GM12878 (cell line): ENCODE measurements at regions not wholly inside any gene's neighbourhood (a gene's known extent, or its start where the extent isn't known, plus 50 kb on each side); places are given as distances from the start of the nearest gene placed in this dataset.
"Not testable (repeated sequence)": the region's sequence is repeated elsewhere in the genome, so short reads cannot be mapped to it uniquely, and the experiment has no call there.

ENCODE experiments used
- ATAC-seq: fragments of 200-7000 bp; cut with Tn5 transposase; 3 replicates; pipeline ENCODE4 v1.9.1; 2020; ENCODE audit warnings: mild to moderate bottlenecking, moderate library complexity
- BruUV-seq: library from RNA; stranded (reverse); fragments of 400-500 nt; replicated peaks from 2 replicates; lab custom pipeline; 2021; lab: Mats Ljungman, UMichigan
- CTCF ChIA-PET: fragments of 300-600 bp; sonication (Branson Sonifier 250); formaldehyde crosslinking; extraction: SDS; loops from one replicate; lab custom pipeline; 2021; ENCODE audit warnings: inconsistent platforms; lab: Yijun Ruan, JAX
- POLR2A ChIA-PET: fragments of 350-600 bp; formaldehyde crosslinking; extraction: SDS; loops from one replicate; lab custom pipeline; 2021; ENCODE audit warnings: inconsistent platforms; lab: Charles Lee
- RAD21 ChIA-PET: fragments of 300-600 bp; sonication (Branson Sonifier 250); formaldehyde crosslinking; loops from one replicate; lab custom pipeline; 2023; ENCODE audit warnings: antibody characterized with exemption; ENCODE audit not compliant: unreplicated experiment; lab: Charles Lee
- SMC1A ChIA-PET: fragments of 300-600 bp; sonication (Branson Sonifier 250); formaldehyde crosslinking; loops from one replicate; lab custom pipeline; 2023; ENCODE audit not compliant: unreplicated experiment, uncharacterized antibody; lab: Charles Lee
- DNase-seq: peaks from one replicate; pipeline ENCODE4 v3.0.0-alpha.2; 2011; ENCODE audit warnings: low read depth, low spot score
- FAIRE-seq: peaks from 3 replicates; lab custom pipeline; 2011; peaks lifted over from hg19 to GRCh38; lab: Jason Lieb, UNC
- H2AFZ ChIP-seq: 2 replicates; pipeline ENCODE4 v1.6.0; 2011; ENCODE audit warnings: low read depth, low read length, control low read depth; ENCODE audit not compliant: control insufficient read depth
- H3K27ac ChIP-seq: 2 replicates; pipeline ENCODE4 v1.5.1; 2011; ENCODE audit warnings: control low read depth; ENCODE audit not compliant: control insufficient read depth, insufficient read depth
- H3K27me3 ChIP-seq, 2 experiments: replicated peaks in 1 of 2; 2 replicates each; pipeline versions ENCODE4 v1.6.0 to v1.6.1; 2011; ENCODE audit warnings: low read length in 1 of 2; ENCODE audit not compliant: control insufficient read depth in 2 of 2, insufficient read depth in 2 of 2
- H3K36me3 ChIP-seq, 2 experiments: 2 replicates each; pipeline ENCODE4 v1.5.1; 2011; ENCODE audit warnings: low read length in 1 of 2; ENCODE audit not compliant: control insufficient read depth in 2 of 2, insufficient read depth in 2 of 2
- H3K4me1 ChIP-seq: 2 replicates; pipeline ENCODE4 v1.6.1; 2011; ENCODE audit warnings: mild to moderate bottlenecking, low read length, moderate library complexity, mixed read lengths; ENCODE audit not compliant: control insufficient read depth, insufficient read depth
- H3K4me2 ChIP-seq: 2 replicates; pipeline ENCODE4 v1.6.0; 2011; ENCODE audit warnings: control low read depth; ENCODE audit not compliant: control insufficient read depth, insufficient read depth
- H3K4me3 ChIP-seq: fragments of 200-600 bp; sonication (generic); 2 replicates; pipeline ENCODE4 v1.5.1; 2016
- H3K79me2 ChIP-seq: 2 replicates; pipeline ENCODE4 v1.6.0; 2011; ENCODE audit warnings: low read length; ENCODE audit not compliant: control insufficient read depth, insufficient read depth
- H3K9ac ChIP-seq: 2 replicates; pipeline ENCODE4 v1.8.0; 2011; ENCODE audit warnings: low read length, control low read depth, mixed read lengths; ENCODE audit not compliant: control insufficient read depth, insufficient read depth
- H3K9me3 ChIP-seq: replicated peaks from 3 replicates; pipeline ENCODE4 v1.5.1; 2011; ENCODE audit warnings: mild to moderate bottlenecking, low read length; ENCODE audit not compliant: control insufficient read depth, insufficient read depth
- H4K20me1 ChIP-seq: 2 replicates; pipeline ENCODE4 v1.6.0; 2011; ENCODE audit not compliant: control insufficient read depth, insufficient read depth
- CBX3 ChIP-seq: fragments of 200-600 bp; sonication (generic); IDR thresholded peaks from 2 replicates; pipeline ENCODE4 v1.6.1; 2016; ENCODE audit warnings: low read depth, borderline replicate concordance
- CEBPB ChIP-seq, 2 experiments: fragments of 150-350 bp in 1 of 2; IDR thresholded peaks; 2 replicates each; pipeline ENCODE4 v1.6.1; 2012 to 2014; ENCODE audit warnings: low read depth in 2 of 2, low read length in 2 of 2, borderline replicate concordance in 1 of 2, inconsistent platforms in 1 of 2
- DPF2 ChIP-seq: fragments of 450-650 bp; IDR thresholded peaks from 2 replicates; pipeline ENCODE4 v1.6.1; 2017; ENCODE audit warnings: mild to moderate bottlenecking
- LARP7 ChIP-seq: fragments of 450-650 bp; IDR thresholded peaks from 2 replicates; pipeline ENCODE4 v1.6.1; 2017; ENCODE audit warnings: mild to moderate bottlenecking
- NFIC ChIP-seq: IDR thresholded peaks from 2 replicates; pipeline ENCODE4 v1.6.1; 2012; ENCODE audit warnings: low read depth, mild to moderate bottlenecking, inconsistent platforms, low read length, moderate library complexity
- PAX5 ChIP-seq: IDR thresholded peaks from 2 replicates; pipeline ENCODE4 v1.6.1; 2011; ENCODE audit warnings: low read depth, low read length, borderline replicate concordance
- RBBP5 ChIP-seq: fragments of 200-600 bp; sonication (generic); conservative IDR thresholded peaks from 2 replicates; pipeline ENCODE4 v1.6.1; 2016
- ZNF207 ChIP-seq: fragments of 450-650 bp; IDR thresholded peaks from 2 replicates; pipeline ENCODE4 v1.6.1; 2014; ENCODE audit warnings: antibody characterized with exemption, mild to moderate bottlenecking, borderline replicate concordance
- ZNF687 ChIP-seq: fragments of 450-650 bp; IDR thresholded peaks from 2 replicates; pipeline ENCODE4 v1.6.1; 2017; ENCODE audit warnings: mild to moderate bottlenecking, moderate library complexity
- WGBS: methylation state at CpG from one replicate; pipeline ENCODE4 v1.1.6; 2016; ENCODE audit warnings: low lambda C conversion rate; ENCODE audit not compliant: insufficient replicate concordance, insufficient coverage; ENCODE audit errors: missing lambda C conversion rate; 5-methylcytosine and 5-hydroxymethylcytosine counted together
- in situ Hi-C: fragments of 300-500 bp; cut with MboI; formaldehyde crosslinking; loops from 9 replicates; pipeline ENCODE4 v1.14.3; 2018; ENCODE audit warnings: mixed read lengths
- intact Hi-C: fragments of 100-400 bp; cut with micrococcal nuclease; formaldehyde crosslinking; loops from one replicate; pipeline ENCODE4 v1.14.2; 2022; ENCODE audit not compliant: unreplicated experiment
- TF ChIP-seq, protein P1 (sequence below): fragments of 150-350 bp; IDR thresholded peaks from 2 replicates; pipeline ENCODE4 v1.6.1; 2016; ENCODE audit warnings: low read depth, low read length

GRCh38 chr6:21792177-21792576, 198.6 kb downstream of the SOX4 start (continued):
- no peak for TF ChIP-seq ZNF687

DNA sequence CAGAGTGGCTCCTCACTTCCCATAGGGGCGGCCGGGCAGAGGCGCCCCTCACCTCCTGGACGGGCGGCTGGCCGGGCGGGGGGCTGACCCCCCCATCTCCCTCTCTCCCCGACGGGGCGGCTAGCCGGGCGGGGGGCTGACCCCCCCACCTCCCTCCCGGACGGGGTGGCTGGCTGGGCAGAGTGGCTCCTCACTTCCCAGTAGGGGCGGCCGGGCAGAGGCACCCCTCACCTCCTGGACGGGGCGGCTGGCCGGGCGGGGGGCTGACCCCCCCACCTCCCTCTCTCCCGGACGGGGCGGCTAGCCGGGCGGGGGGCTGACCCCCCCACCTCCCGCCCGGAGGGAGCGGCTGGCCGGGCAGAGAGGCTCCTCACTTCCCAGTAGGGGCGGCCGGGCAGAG, 203.4 kb downstream of the SOX4 start:
- H2AFZ ChIP-seq, RAD21 ChIA-PET, in situ Hi-C loops, ATAC-seq, H3K4me2 ChIP-seq, FAIRE-seq, DNase-seq, H4K20me1 ChIP-seq, BruUV-seq, H3K4me3 ChIP-seq, H3K9me3 ChIP-seq, intact Hi-C loops, H3K79me2 ChIP-seq, H3K36me3 ChIP-seq, CTCF ChIA-PET, H3K27me3 ChIP-seq, H3K9ac ChIP-seq, POLR2A ChIA-PET, SMC1A ChIA-PET, H3K4me1 ChIP-seq, H3K27ac ChIP-seq: not testable (repeated sequence)
- no CpG with 5 or more reads among the region's 31 CpGs for WGBS

DNA sequence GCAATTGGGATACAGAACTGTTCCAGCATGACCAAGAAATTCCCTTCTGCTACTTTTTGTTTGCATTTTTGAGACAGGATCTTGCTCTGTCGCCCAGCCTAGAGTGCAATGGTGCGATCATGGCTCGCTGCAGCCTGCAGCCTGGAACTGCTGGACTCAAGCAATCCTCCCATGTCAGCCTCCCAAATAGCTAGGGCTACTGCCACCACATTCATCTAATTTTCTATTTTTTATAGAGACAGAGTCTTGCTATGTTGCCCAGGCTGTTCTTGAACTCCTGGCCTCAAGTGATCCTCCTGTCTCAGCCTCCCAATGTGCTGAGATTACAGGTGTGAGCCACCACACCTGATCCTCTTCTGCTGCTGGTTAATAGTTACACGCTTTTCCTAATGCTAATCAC, 204.9 kb downstream of the SOX4 start:
- Histone ChIP-seq H3K27ac (no peak overlapping the region), H2AFZ (no peak overlapping the region), H3K9ac (no peak overlapping the region), H3K4me3 (no peak overlapping the region), H3K9me3 (no peaks in the 10 kb centered on the region), H3K4me1 (no peaks in the 10 kb centered on the region), H3K4me2 (no peak overlapping the region), H4K20me1 (no peaks in the 10 kb centered on the region), H3K79me2 (no peaks in the 10 kb centered on the region), H3K36me3 (no peaks in the 10 kb centered on the region), H3K27me3 (no peaks in the 10 kb centered on the region)
- intact Hi-C loops, result no loop called here
- WGBS, result 59% methylated on average over 4 of the region's 4 CpGs
- SMC1A ChIA-PET, result no interaction called here
- no peak for ATAC-seq
- CTCF ChIA-PET, result interaction anchor here (0.9 kb wide), 1 partner anchor 27 kb away, joined by 3 read pairs; no protein-coding TSS in a partner anchor
- DNase-seq, result no peak
- POLR2A ChIA-PET, result no interaction called here
- RAD21 ChIA-PET, result no interaction called here
- BruUV-seq, result no TSS peak
- no peak for FAIRE-seq
- in situ Hi-C loops, result no loop called here
- TF ChIP-seq ZNF207 (no peak), LARP7 (no peak), PAX5 (no peak), NFIC (no peak), CBX3 (no peak), CEBPB (IDR thresholded peaks at IDR 0.05; ENCODE audit: borderline replicate concordance in 1 of 2, low read depth in 2 of 2, low read length in 2 of 2) (no peak), DPF2 (no peak), RBBP5 (no peak)
- TF ChIP-seq, protein P1, sequence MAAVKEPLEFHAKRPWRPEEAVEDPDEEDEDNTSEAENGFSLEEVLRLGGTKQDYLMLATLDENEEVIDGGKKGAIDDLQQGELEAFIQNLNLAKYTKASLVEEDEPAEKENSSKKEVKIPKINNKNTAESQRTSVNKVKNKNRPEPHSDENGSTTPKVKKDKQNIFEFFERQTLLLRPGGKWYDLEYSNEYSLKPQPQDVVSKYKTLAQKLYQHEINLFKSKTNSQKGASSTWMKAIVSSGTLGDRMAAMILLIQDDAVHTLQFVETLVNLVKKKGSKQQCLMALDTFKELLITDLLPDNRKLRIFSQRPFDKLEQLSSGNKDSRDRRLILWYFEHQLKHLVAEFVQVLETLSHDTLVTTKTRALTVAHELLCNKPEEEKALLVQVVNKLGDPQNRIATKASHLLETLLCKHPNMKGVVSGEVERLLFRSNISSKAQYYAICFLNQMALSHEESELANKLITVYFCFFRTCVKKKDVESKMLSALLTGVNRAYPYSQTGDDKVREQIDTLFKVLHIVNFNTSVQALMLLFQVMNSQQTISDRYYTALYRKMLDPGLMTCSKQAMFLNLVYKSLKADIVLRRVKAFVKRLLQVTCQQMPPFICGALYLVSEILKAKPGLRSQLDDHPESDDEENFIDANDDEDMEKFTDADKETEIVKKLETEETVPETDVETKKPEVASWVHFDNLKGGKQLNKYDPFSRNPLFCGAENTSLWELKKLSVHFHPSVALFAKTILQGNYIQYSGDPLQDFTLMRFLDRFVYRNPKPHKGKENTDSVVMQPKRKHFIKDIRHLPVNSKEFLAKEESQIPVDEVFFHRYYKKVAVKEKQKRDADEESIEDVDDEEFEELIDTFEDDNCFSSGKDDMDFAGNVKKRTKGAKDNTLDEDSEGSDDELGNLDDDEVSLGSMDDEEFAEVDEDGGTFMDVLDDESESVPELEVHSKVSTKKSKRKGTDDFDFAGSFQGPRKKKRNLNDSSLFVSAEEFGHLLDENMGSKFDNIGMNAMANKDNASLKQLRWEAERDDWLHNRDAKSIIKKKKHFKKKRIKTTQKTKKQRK, result no peak
